Mesendoderm (in vitro differentiated cells): ENCODE measurements at regions not wholly inside any gene's neighbourhood (a gene's known extent, or its start where the extent isn't known, plus 50 kb on each side); places are given as distances from the start of the nearest gene placed in this dataset.

Source experiments
- DNase-seq: peaks from one replicate; pipeline ENCODE4 v3.0.0; 2013
- H2AK5ac ChIP-seq: 2 replicates; pipeline ENCODE4 v1.6.1; 2013; ENCODE audit warnings: low read length, inconsistent platforms
- H2BK120ac ChIP-seq: 2 replicates; pipeline ENCODE4 v1.6.1; 2013; ENCODE audit warnings: low read depth, mild to moderate bottlenecking, low read length, moderate library complexity, mixed read lengths
- H2BK15ac ChIP-seq: replicated peaks from 2 replicates; pipeline ENCODE4 v1.6.1; 2013; ENCODE audit warnings: low read depth, mild to moderate bottlenecking, moderate library complexity
- H2BK5ac ChIP-seq: 2 replicates; pipeline ENCODE4 v1.6.1; 2013; ENCODE audit warnings: low read length, inconsistent platforms
- H3K18ac ChIP-seq: 2 replicates; pipeline ENCODE4 v1.6.1; 2013; ENCODE audit warnings: mild to moderate bottlenecking, low read length, mixed read lengths
- H3K23ac ChIP-seq: one replicate; pipeline ENCODE4 v1.6.1; 2013; ENCODE audit warnings: low read length
- H3K27ac ChIP-seq: 2 replicates; pipeline ENCODE4 v1.5.1; 2013; ENCODE audit warnings: low read depth, mild to moderate bottlenecking, inconsistent platforms, low read length, moderate library complexity
- H3K27me3 ChIP-seq: 2 replicates; pipeline ENCODE4 v1.6.1; 2013; ENCODE audit warnings: low read length, control low read depth, mild to moderate bottlenecking, inconsistent platforms; ENCODE audit not compliant: insufficient read depth, poor library complexity
- H3K36me3 ChIP-seq: 2 replicates; pipeline ENCODE4 v1.6.1; 2013; ENCODE audit warnings: low read length, inconsistent platforms; ENCODE audit not compliant: control insufficient read depth, insufficient read depth
- H3K4ac ChIP-seq: one replicate; pipeline ENCODE4 v1.6.1; 2013; ENCODE audit warnings: low read depth, mild to moderate bottlenecking, low read length, moderate library complexity
- H3K4me1 ChIP-seq: 2 replicates; pipeline ENCODE4 v1.6.1; 2013; ENCODE audit warnings: low read depth, low read length, inconsistent platforms; ENCODE audit not compliant: control insufficient read depth
- H3K4me2 ChIP-seq: 2 replicates; pipeline ENCODE4 v1.6.1; 2013; ENCODE audit warnings: low read length
- H3K4me3 ChIP-seq: 2 replicates; pipeline ENCODE4 v1.5.1; 2013; ENCODE audit warnings: mild to moderate bottlenecking, low read length
- H3K56ac ChIP-seq: one replicate; pipeline ENCODE4 v1.6.1; 2013; ENCODE audit warnings: low read length
- H3K79me1 ChIP-seq: 2 replicates; pipeline ENCODE4 v1.6.1; 2013; ENCODE audit warnings: low read length, inconsistent platforms
- H3K79me2 ChIP-seq: 2 replicates; pipeline ENCODE4 v1.6.1; 2013; ENCODE audit warnings: mild to moderate bottlenecking, low read length; ENCODE audit not compliant: control insufficient read depth, insufficient read depth
- H3K9ac ChIP-seq: 2 replicates; pipeline ENCODE4 v1.6.1; 2013; ENCODE audit warnings: low read length, inconsistent platforms
- H4K5ac ChIP-seq: one replicate; pipeline ENCODE4 v1.6.1; 2013; ENCODE audit warnings: low read length
- H4K8ac ChIP-seq: one replicate; pipeline ENCODE4 v1.6.1; 2013; ENCODE audit warnings: low read depth, mild to moderate bottlenecking, control low read depth, low read length, moderate library complexity
- WGBS: extraction: QIAGEN DNeasy Blood & Tissue Kit; methylation state at CpG from one replicate; pipeline ENCODE4 v1.1.7; 2013; ENCODE audit warnings: low lambda C conversion rate, missing lambda C conversion rate; ENCODE audit not compliant: insufficient coverage; ENCODE audit errors: extremely low coverage; 5-methylcytosine and 5-hydroxymethylcytosine counted together

- Histone ChIP-seq H2BK15ac (no peak overlapping the region), H3K4me2 (no peak overlapping the region), H3K79me1 (no peaks in the 10 kb centered on the region), H2AK5ac (no peak overlapping the region), H2BK120ac (no peak overlapping the region), H4K5ac (no peak overlapping the region), H3K36me3 (no peaks in the 10 kb centered on the region), H3K56ac (no peak overlapping the region), H3K18ac (no peak overlapping the region), H3K9ac (no peak overlapping the region), H3K4ac (no peak overlapping the region), H2BK5ac (no peak overlapping the region), H3K4me3 (no peak overlapping the region), H3K79me2 (no peaks in the 10 kb centered on the region), H4K8ac (no peak overlapping the region), H3K23ac (no peak overlapping the region), H3K4me1 (no peaks in the 10 kb centered on the region), H3K27me3 (no peaks in the 10 kb centered on the region), H3K27ac (no peak overlapping the region)
- no CpG with 5 or more reads among the region's 8 CpGs for WGBS
- DNase-seq = no peak
Observed at GRCh38 chr2:172332507-172332906, 94.9 kb upstream of the ITGA6 start.

GRCh38 chr2:172333235-172333977 lies 94.0 kb upstream of the ITGA6 start:
- no peak overlapping the region for H2BK15ac ChIP-seq
- H3K36me3 ChIP-seq = no peaks in the 10 kb centered on the region
- H3K4ac ChIP-seq = no peak overlapping the region
- no peak overlapping the region for H4K8ac ChIP-seq
- H3K79me2 ChIP-seq = no peaks in the 10 kb centered on the region
- H3K9ac ChIP-seq = no peak overlapping the region
- H3K79me1 ChIP-seq = no peaks in the 10 kb centered on the region
- no peak overlapping the region for H2AK5ac ChIP-seq
- H3K4me1 ChIP-seq = no peaks in the 10 kb centered on the region
- DNase-seq = no peak
- WGBS = no CpG with 5 or more reads among the region's 5 CpGs
- no peak overlapping the region for H3K27ac ChIP-seq
- no peak overlapping the region for H2BK5ac ChIP-seq
- no peak overlapping the region for H3K4me3 ChIP-seq
- no peaks in the 10 kb centered on the region for H3K27me3 ChIP-seq
- no peak overlapping the region for H3K4me2 ChIP-seq
- no peak overlapping the region for H3K56ac ChIP-seq
- no peak overlapping the region for H4K5ac ChIP-seq
- no peak overlapping the region for H3K18ac ChIP-seq
- no peak overlapping the region for H2BK120ac ChIP-seq
- no peak overlapping the region for H3K23ac ChIP-seq

GRCh38 chr2:172333978-172334330 lies 93.4 kb upstream of the ITGA6 start:
- H3K4me2 ChIP-seq = no peak overlapping the region
- H2BK120ac ChIP-seq = no peak overlapping the region

GRCh38 chr2:172334988-172335387 lies 92.4 kb upstream of the ITGA6 start:
- H4K5ac ChIP-seq = no peak overlapping the region
- H3K27ac ChIP-seq = no peak overlapping the region
- no peak overlapping the region for H2AK5ac ChIP-seq
- no peak overlapping the region for H2BK15ac ChIP-seq
- no peaks in the 10 kb centered on the region for H3K79me1 ChIP-seq
- no peaks in the 10 kb centered on the region for H3K79me2 ChIP-seq
- no peak overlapping the region for H3K23ac ChIP-seq
- no peaks in the 10 kb centered on the region for H3K4me1 ChIP-seq
- no peaks in the 10 kb centered on the region for H3K27me3 ChIP-seq
- H3K18ac ChIP-seq = no peak overlapping the region
- WGBS = no CpG with 5 or more reads among the region's 4 CpGs
- DNase-seq = peak; percentile 50
- H3K4me3 ChIP-seq = no peak overlapping the region
- no peak overlapping the region for H4K8ac ChIP-seq
- no peak overlapping the region for H3K4ac ChIP-seq
- H3K56ac ChIP-seq = no peak overlapping the region
- no peak overlapping the region for H2BK120ac ChIP-seq
- H2BK5ac ChIP-seq = no peak overlapping the region
- H3K4me2 ChIP-seq = no peak overlapping the region
- H3K36me3 ChIP-seq = no peaks in the 10 kb centered on the region
- H3K9ac ChIP-seq = no peak overlapping the region

More at GRCh38 chr2:172333978-172334330, 93.4 kb upstream of the ITGA6 start:
- H3K4me1 ChIP-seq = no peaks in the 10 kb centered on the region
- no peaks in the 10 kb centered on the region for H3K36me3 ChIP-seq
- H3K79me2 ChIP-seq = no peaks in the 10 kb centered on the region
- H3K9ac ChIP-seq = no peak overlapping the region
- no CpG with 5 or more reads among the region's 1 CpG for WGBS
- no peak overlapping the region for H3K4me3 ChIP-seq
- H4K5ac ChIP-seq = no peak overlapping the region
- no peak overlapping the region for H3K27ac ChIP-seq
- H3K27me3 ChIP-seq = no peaks in the 10 kb centered on the region
- H3K23ac ChIP-seq = no peak overlapping the region
- H3K4ac ChIP-seq = no peak overlapping the region
- H3K56ac ChIP-seq = no peak overlapping the region
- no peak overlapping the region for H2BK15ac ChIP-seq
- no peak for DNase-seq
- no peaks in the 10 kb centered on the region for H3K79me1 ChIP-seq
- no peak overlapping the region for H4K8ac ChIP-seq
- H2BK5ac ChIP-seq = no peak overlapping the region
- no peak overlapping the region for H3K18ac ChIP-seq
- no peak overlapping the region for H2AK5ac ChIP-seq

GRCh38 chr2:172335736-172336135 lies 91.7 kb upstream of the ITGA6 start:
- peak; percentile 80 for DNase-seq
- Histone ChIP-seq H3K56ac (no peak overlapping the region), H4K5ac (no peak overlapping the region), H3K79me1 (no peaks in the 10 kb centered on the region), H2BK15ac (no peak overlapping the region), H3K9ac (no peak overlapping the region), H3K4me1 (no peaks in the 10 kb centered on the region), H2AK5ac (no peak overlapping the region), H2BK120ac (no peak overlapping the region), H4K8ac (no peak overlapping the region), H2BK5ac (no peak overlapping the region), H3K18ac (no peak overlapping the region), H3K23ac (no peak overlapping the region), H3K27me3 (no peaks in the 10 kb centered on the region), H3K4ac (no peak overlapping the region), H3K36me3 (no peaks in the 10 kb centered on the region), H3K4me3 (no peak overlapping the region), H3K27ac (no peak overlapping the region), H3K79me2 (no peaks in the 10 kb centered on the region), H3K4me2 (no peak overlapping the region)
- WGBS = no CpG with 5 or more reads among the region's 4 CpGs

GRCh38 chr2:172336681-172337080 lies 90.7 kb upstream of the ITGA6 start:
- H3K9ac ChIP-seq = no peak overlapping the region
- DNase-seq = no peak
- no peak overlapping the region for H2AK5ac ChIP-seq
- WGBS = no CpG with 5 or more reads among the region's 2 CpGs
- no peak overlapping the region for H2BK15ac ChIP-seq
- H3K4me3 ChIP-seq = no peak overlapping the region
- no peaks in the 10 kb centered on the region for H3K4me1 ChIP-seq
- H3K36me3 ChIP-seq = no peaks in the 10 kb centered on the region
- H3K18ac ChIP-seq = no peak overlapping the region
- H2BK120ac ChIP-seq = no peak overlapping the region
- no peaks in the 10 kb centered on the region for H3K79me2 ChIP-seq
- no peaks in the 10 kb centered on the region for H3K79me1 ChIP-seq
- no peak overlapping the region for H3K27ac ChIP-seq
- H3K23ac ChIP-seq = no peak overlapping the region
- H3K27me3 ChIP-seq = no peaks in the 10 kb centered on the region
- H2BK5ac ChIP-seq = no peak overlapping the region
- no peak overlapping the region for H4K8ac ChIP-seq
- H3K4me2 ChIP-seq = no peak overlapping the region
- H3K4ac ChIP-seq = no peak overlapping the region
- H4K5ac ChIP-seq = no peak overlapping the region
- no peak overlapping the region for H3K56ac ChIP-seq
